OCI-LY7 (cell line): ENCODE measurements at regions not wholly inside any gene's neighbourhood (a gene's known extent, or its start where the extent isn't known, plus 50 kb on each side); places are given as distances from the start of the nearest gene placed in this dataset.

Experiments used
- EZH2phosphoT487 ChIP-seq: fragments of 200-600 bp; sonication (generic); IDR thresholded peaks from 2 replicates; pipeline ENCODE4 v1.6.1; 2018; ENCODE audit warnings: low read depth, borderline replicate concordance, mild to moderate bottlenecking, mixed run types, antibody characterized with exemption, low read length, moderate library complexity, mixed read lengths
- TF ChIP-seq, protein P1 (sequence below): fragments of 200-600 bp; sonication (generic); conservative IDR thresholded peaks from 2 replicates; pipeline ENCODE4 v1.5.1; 2014; ENCODE audit warnings: mild to moderate bottlenecking, antibody characterized with exemption, low read length, moderate library complexity, mixed read lengths

DNA sequence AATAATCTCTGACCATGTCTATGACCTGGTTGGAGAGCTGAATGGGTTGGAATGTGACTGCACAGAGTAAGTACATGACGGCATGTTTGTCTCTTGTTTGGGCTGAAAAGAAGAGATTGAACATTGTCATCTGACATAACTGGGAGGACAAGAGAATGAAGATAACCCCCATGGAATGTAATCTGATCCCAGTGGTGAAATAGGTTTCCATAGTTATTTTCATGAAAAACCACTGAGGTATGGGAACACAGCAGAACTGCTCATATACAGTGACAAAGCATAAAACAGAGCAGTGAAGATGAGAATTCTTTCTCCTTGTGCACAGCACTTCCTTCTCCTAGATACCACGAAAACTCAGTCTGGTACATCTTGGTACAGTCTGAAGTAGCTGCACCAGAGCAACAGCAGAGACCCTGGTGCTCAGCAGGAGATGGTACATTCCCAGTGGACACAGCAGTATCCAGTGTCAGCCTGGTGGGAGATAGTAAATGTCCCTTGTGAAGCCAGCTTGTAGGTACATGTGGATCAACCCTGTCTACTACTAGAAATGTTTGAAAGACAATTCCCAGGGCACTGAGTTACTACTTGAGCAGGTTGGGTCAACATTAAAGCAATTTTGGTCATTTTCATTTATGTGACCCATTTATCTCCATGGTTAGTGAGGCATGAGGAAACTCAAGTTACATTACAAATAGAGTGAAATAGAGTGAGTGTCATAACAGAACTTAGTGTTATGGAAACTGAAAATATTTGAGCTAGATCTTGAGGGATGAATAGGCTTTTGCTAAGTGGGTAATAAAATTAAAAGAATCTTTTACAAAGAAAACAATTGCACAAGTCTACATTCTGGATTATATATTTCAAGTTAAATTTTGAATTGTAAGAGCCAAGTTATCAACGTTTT lies 178.3 kb downstream of the SUCNR1 start:
- TF ChIP-seq, protein P1, sequence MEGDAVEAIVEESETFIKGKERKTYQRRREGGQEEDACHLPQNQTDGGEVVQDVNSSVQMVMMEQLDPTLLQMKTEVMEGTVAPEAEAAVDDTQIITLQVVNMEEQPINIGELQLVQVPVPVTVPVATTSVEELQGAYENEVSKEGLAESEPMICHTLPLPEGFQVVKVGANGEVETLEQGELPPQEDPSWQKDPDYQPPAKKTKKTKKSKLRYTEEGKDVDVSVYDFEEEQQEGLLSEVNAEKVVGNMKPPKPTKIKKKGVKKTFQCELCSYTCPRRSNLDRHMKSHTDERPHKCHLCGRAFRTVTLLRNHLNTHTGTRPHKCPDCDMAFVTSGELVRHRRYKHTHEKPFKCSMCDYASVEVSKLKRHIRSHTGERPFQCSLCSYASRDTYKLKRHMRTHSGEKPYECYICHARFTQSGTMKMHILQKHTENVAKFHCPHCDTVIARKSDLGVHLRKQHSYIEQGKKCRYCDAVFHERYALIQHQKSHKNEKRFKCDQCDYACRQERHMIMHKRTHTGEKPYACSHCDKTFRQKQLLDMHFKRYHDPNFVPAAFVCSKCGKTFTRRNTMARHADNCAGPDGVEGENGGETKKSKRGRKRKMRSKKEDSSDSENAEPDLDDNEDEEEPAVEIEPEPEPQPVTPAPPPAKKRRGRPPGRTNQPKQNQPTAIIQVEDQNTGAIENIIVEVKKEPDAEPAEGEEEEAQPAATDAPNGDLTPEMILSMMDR: no peak
- TF ChIP-seq EZH2phosphoT487: no peak
